ENCODE measurements at regions not wholly inside any gene's neighbourhood (a gene's known extent, or its start where the extent isn't known, plus 50 kb on each side); places are given as distances from the start of the nearest gene placed in this dataset.

DNA sequence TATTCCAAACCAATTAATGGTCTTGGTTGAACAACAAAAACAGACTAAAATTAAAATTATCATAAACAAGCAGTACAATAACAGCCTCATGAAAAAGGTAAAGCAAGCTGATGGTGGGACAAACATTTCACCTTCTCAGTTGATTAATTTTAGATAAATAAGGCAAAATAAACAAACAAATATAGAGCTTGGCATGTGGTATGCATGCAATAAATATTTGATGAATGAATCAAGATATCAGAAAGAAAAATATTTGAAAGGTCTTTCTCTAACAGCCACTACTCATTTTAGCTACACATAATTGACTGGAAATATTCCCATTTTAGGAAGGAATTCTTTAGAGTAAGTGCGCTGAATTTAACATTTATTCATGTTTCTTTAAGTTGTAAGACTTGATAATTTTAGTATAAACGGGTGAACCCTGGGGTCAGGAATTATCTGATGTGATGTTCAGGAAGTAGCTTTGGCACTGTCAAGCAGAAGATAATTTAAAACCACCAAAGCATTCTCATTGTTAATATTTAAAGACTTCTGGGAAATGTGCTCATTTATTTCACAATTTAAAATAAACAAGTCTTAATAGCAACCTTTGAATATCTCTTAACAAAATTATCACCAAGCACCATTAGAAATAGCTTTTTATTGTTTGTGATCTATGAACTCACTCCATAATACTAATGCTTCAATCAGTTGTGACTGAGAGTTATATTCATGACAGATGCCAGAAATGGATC lies 372.3 kb upstream of the TGFBR2 start:
- TF ChIP-seq EZH2 (IDR thresholded peaks at IDR 0.05; ENCODE audit: low read depth, unreplicated experiment), result no peak
- TF ChIP-seq, protein P1, sequence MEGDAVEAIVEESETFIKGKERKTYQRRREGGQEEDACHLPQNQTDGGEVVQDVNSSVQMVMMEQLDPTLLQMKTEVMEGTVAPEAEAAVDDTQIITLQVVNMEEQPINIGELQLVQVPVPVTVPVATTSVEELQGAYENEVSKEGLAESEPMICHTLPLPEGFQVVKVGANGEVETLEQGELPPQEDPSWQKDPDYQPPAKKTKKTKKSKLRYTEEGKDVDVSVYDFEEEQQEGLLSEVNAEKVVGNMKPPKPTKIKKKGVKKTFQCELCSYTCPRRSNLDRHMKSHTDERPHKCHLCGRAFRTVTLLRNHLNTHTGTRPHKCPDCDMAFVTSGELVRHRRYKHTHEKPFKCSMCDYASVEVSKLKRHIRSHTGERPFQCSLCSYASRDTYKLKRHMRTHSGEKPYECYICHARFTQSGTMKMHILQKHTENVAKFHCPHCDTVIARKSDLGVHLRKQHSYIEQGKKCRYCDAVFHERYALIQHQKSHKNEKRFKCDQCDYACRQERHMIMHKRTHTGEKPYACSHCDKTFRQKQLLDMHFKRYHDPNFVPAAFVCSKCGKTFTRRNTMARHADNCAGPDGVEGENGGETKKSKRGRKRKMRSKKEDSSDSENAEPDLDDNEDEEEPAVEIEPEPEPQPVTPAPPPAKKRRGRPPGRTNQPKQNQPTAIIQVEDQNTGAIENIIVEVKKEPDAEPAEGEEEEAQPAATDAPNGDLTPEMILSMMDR (conservative IDR thresholded peaks at IDR 0.05; ENCODE audit: low read depth in 2 of 2), result no peak
- TF ChIP-seq EZH2phosphoT487 (IDR thresholded peaks at IDR 0.05; ENCODE audit: unreplicated experiment), result no peak
- TF ChIP-seq REST (IDR thresholded peaks at IDR 0.05; ENCODE audit: unreplicated experiment), result no peak
- no peak for TF ChIP-seq JUNB (IDR thresholded peaks at IDR 0.05; ENCODE audit: unreplicated experiment)

All from GM23338 (cell line).